Lower leg skin (tissue), 4 donors: ENCODE measurements at regions not wholly inside any gene's neighbourhood (a gene's known extent, or its start where the extent isn't known, plus 50 kb on each side); places are given as distances from the start of the nearest gene placed in this dataset.

Source experiments
- DNase-seq, 2 donors: peaks; one replicate each; pipeline ENCODE4 v3.0.0-alpha.2; 2019; ENCODE audit warnings: low spot score in 2 of 2
- H3K4me3 ChIP-seq: fragments of 200-600 bp; sonication (generic); 2 replicates; pipeline ENCODE4 v1.5.1; 2017; ENCODE audit warnings: mild to moderate bottlenecking, low read depth; ENCODE audit not compliant: poor library complexity, severe bottlenecking
- POLR2A ChIP-seq, 2 donors: fragments of 450-650 bp; IDR thresholded peaks; one replicate each; pipeline ENCODE4 v1.6.1; 2016 to 2017; ENCODE audit warnings: antibody characterized with exemption in 2 of 2, mild to moderate bottlenecking in 1 of 2, moderate library complexity in 1 of 2
- WGBS, 2 donors: methylation state at CpG; one replicate each; pipeline ENCODE4 v1.1.5; 2018; 5-methylcytosine and 5-hydroxymethylcytosine counted together
- intact Hi-C: fragments of 100-400 bp; cut with DNase I; formaldehyde crosslinking; loops from one replicate; pipeline ENCODE4 v1.15.0; 2023; ENCODE audit warnings: low total_unique reads
- TF ChIP-seq, protein P1 (sequence below), 3 donors: fragments of 450-650 bp; IDR thresholded peaks; one replicate each; pipeline ENCODE4 v1.5.1; 2016; ENCODE audit warnings: antibody characterized with exemption in 3 of 3, mild to moderate bottlenecking in 3 of 3, moderate library complexity in 2 of 3

- WGBS, 2 donors: 63 to 67% methylated on average over 4 of the region's 4 CpGs
- H3K4me3 ChIP-seq: no peak overlapping the region
- intact Hi-C loops: no loop called here
- no peak for TF ChIP-seq POLR2A (IDR thresholded peaks at IDR 0.05)
- TF ChIP-seq, protein P1, sequence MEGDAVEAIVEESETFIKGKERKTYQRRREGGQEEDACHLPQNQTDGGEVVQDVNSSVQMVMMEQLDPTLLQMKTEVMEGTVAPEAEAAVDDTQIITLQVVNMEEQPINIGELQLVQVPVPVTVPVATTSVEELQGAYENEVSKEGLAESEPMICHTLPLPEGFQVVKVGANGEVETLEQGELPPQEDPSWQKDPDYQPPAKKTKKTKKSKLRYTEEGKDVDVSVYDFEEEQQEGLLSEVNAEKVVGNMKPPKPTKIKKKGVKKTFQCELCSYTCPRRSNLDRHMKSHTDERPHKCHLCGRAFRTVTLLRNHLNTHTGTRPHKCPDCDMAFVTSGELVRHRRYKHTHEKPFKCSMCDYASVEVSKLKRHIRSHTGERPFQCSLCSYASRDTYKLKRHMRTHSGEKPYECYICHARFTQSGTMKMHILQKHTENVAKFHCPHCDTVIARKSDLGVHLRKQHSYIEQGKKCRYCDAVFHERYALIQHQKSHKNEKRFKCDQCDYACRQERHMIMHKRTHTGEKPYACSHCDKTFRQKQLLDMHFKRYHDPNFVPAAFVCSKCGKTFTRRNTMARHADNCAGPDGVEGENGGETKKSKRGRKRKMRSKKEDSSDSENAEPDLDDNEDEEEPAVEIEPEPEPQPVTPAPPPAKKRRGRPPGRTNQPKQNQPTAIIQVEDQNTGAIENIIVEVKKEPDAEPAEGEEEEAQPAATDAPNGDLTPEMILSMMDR (IDR thresholded peaks at IDR 0.05): no peak
- no peak for DNase-seq
These were observed 557.1 kb downstream of the TNS1 start for GRCh38 chr2:217445723-217446122.

DNA sequence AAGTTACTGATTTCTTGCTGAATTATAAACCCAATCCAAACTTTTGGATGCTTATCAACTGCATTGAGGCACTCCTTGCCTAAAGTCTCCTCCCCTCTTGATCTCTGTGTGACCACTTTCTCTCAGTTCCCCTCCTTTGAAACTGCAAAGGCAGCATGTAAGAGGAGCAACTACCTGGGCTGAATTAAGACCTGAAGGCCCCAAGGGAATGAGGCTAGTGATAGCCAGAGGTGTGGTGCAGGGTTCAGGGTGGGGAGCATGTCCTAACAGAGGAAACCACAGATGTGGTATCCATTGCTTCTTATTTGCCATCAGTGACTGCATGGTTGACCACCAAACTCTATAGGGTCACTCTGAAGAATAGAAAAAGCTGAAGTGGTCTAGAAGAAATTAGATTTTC lies 557.9 kb downstream of the TNS1 start:
- intact Hi-C loops: no loop called here
- TF ChIP-seq POLR2A (IDR thresholded peaks at IDR 0.05): no peak
- TF ChIP-seq, protein P1 (IDR thresholded peaks at IDR 0.05): no peak
- no peak for DNase-seq
- H3K4me3 ChIP-seq: no peak overlapping the region

DNA sequence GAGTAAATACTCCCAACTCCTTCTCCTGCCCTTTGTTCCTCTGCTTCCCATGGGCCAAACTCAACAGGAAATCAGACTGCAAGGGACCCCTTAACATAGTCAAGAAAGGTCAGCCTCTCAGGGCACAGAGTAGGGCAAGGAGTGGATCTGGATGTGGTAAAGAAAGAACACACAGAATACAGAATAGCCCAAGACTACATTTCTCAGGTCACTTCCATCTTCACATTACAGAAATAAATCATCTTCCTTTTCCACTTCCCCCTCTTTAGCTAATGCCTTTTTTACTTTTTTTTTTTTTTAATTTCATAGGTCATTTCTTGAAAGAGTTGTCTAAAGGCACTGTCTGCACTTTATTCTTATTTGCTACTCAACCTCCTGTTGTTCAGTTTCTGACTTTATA lies 558.3 kb downstream of the TNS1 start:
- DNase-seq: no peak
- TF ChIP-seq POLR2A (IDR thresholded peaks at IDR 0.05): no peak
- TF ChIP-seq, protein P1 (IDR thresholded peaks at IDR 0.05): no peak
- intact Hi-C loops: no loop called here
- H3K4me3 ChIP-seq: no peak overlapping the region

GRCh38 chr2:217443601-217444000 lies 559.2 kb downstream of the TNS1 start:
- no peak overlapping the region for H3K4me3 ChIP-seq
- DNase-seq: no peak
- no peak for TF ChIP-seq POLR2A (IDR thresholded peaks at IDR 0.05)
- TF ChIP-seq, protein P1 (IDR thresholded peaks at IDR 0.05): no peak
- 94% methylated on average over 1 of the region's 1 CpG for WGBS, 2 donors
- intact Hi-C loops: no loop called here

- intact Hi-C loops: no loop called here
- no peak overlapping the region for H3K4me3 ChIP-seq
- no peak for DNase-seq
- 44 to 51% methylated on average over 1 of the region's 1 CpG for WGBS, 2 donors
- no peak for TF ChIP-seq POLR2A (IDR thresholded peaks at IDR 0.05)
- TF ChIP-seq, protein P1 (IDR thresholded peaks at IDR 0.05): no peak
These were observed 562.8 kb downstream of the TNS1 start for GRCh38 chr2:217440000-217440399.

DNA sequence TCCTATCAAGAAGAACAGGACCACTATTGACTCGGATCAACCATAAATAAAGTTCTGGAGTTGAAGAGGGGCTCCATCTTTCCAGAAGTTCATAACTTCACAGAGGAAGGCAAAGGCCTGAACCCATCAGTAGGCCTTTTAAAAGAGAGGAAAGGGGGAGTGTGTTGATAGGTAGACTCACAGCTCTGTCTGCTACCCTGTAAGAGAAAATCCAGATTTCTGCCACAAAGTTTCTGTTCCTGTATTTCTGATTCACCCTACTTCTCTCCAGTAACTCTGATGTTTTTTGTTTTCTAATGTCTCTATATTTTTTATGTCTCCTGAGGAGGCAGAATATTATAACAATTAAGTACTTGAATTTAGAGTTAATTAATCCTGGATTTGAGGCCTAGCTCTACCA lies 564.0 kb downstream of the TNS1 start:
- WGBS, 2 donors: 93 to 95% methylated on average over 1 of the region's 1 CpG

More for the DNA sequence above, 564.0 kb downstream of the TNS1 start:
- no peak for DNase-seq
- intact Hi-C loops: no loop called here
- H3K4me3 ChIP-seq: no peak overlapping the region
- no peak for TF ChIP-seq POLR2A (IDR thresholded peaks at IDR 0.05)
- TF ChIP-seq, protein P1 (IDR thresholded peaks at IDR 0.05): no peak
